ENCODE measurements at regions not wholly inside any gene's neighbourhood (a gene's known extent, or its start where the extent isn't known, plus 50 kb on each side); places are given as distances from the start of the nearest gene placed in this dataset.

- DNase-seq (ENCODE audit: low read depth) = no peak
- TF ChIP-seq CTCF (conservative IDR thresholded peaks at IDR 0.05; ENCODE audit: low read depth, low read length) = no peak
Observed at GRCh38 chr1:244242446-244242845, 191.4 kb downstream of the ZBTB18 start.

GRCh38 chr1:244246334-244246733 is 195.3 kb downstream of the ZBTB18 start:
- no peak for TF ChIP-seq CTCF (conservative IDR thresholded peaks at IDR 0.05; ENCODE audit: low read depth, low read length)
- no peak overlapping the region for H3K4me3 ChIP-seq (ENCODE audit: low read depth, low read length)
- no peak for DNase-seq (ENCODE audit: low read depth)

More at GRCh38 chr1:244242446-244242845, 191.4 kb downstream of the ZBTB18 start:
- H3K4me3 ChIP-seq (ENCODE audit: low read depth, low read length) = no peak overlapping the region

- no peak overlapping the region for H3K4me3 ChIP-seq (ENCODE audit: low read depth, low read length)
- DNase-seq (ENCODE audit: low read depth) = no peak
- no peak for TF ChIP-seq CTCF (conservative IDR thresholded peaks at IDR 0.05; ENCODE audit: low read depth, low read length)
Observed at GRCh38 chr1:244248426-244248825, 197.3 kb downstream of the ZBTB18 start.

GRCh38 chr1:244252211-244252610 is 199.5 kb downstream of the ADSS2 start:
- no peak for DNase-seq (ENCODE audit: low read depth)
- no peak for TF ChIP-seq CTCF (conservative IDR thresholded peaks at IDR 0.05; ENCODE audit: low read depth, low read length)
- H3K4me3 ChIP-seq (ENCODE audit: low read depth, low read length) = no peak overlapping the region

- no peak overlapping the region for H3K4me3 ChIP-seq (ENCODE audit: low read depth, low read length)
- no peak for DNase-seq (ENCODE audit: low read depth)
- TF ChIP-seq CTCF (conservative IDR thresholded peaks at IDR 0.05; ENCODE audit: low read depth, low read length) = no peak
Observed at GRCh38 chr1:244254467-244254866, 197.2 kb downstream of the ADSS2 start.

GRCh38 chr1:244255426-244255965 is 196.2 kb downstream of the ADSS2 start:
- DNase-seq (ENCODE audit: low read depth) = no peak
- H3K4me3 ChIP-seq (ENCODE audit: low read depth, low read length) = no peak overlapping the region
- no peak for TF ChIP-seq CTCF (conservative IDR thresholded peaks at IDR 0.05; ENCODE audit: low read depth, low read length)

- H3K4me3 ChIP-seq (ENCODE audit: low read depth, low read length) = no peak overlapping the region
- no peak for TF ChIP-seq CTCF (conservative IDR thresholded peaks at IDR 0.05; ENCODE audit: low read depth, low read length)
Observed at GRCh38 chr1:244256086-244256676, 195.5 kb downstream of the ADSS2 start.

More at GRCh38 chr1:244256086-244256676, 195.5 kb downstream of the ADSS2 start:
- no peak for DNase-seq (ENCODE audit: low read depth)
